ENCODE measurements at regions not wholly inside any gene's neighbourhood (a gene's known extent, or its start where the extent isn't known, plus 50 kb on each side); places are given as distances from the start of the nearest gene placed in this dataset.

DNA sequence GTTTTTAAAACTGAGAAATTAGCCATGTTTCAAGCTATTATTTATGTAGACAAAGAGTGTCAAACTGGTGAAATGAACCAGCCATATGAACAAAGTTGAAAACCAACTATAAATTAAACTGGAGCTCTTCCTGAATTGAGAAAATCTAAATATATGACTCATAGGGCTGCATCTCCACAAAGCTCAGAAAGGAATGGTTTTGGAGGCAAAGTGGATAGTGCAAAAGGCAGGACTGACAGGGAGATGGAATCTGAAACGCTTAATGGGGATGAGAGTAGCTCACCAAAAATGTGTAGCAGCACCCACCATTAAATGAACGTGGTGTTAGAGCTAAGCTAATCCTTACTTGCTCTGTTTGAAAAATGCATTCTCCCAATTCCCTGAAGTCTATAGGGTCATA is 1066.0 kb downstream of the AGBL1 start:
- TF ChIP-seq POLR2A (IDR thresholded peaks at IDR 0.05): no peak
- no peak for TF ChIP-seq CTCF (IDR thresholded peaks at IDR 0.05)
- TF ChIP-seq POLR2AphosphoS5 (IDR thresholded peaks at IDR 0.05): no peak

Data from breast epithelium (tissue), 3 donors.